ENCODE measurements at regions not wholly inside any gene's neighbourhood (a gene's known extent, or its start where the extent isn't known, plus 50 kb on each side); places are given as distances from the start of the nearest gene placed in this dataset.
"Not testable (repeated sequence)": the region's sequence is repeated elsewhere in the genome, so short reads cannot be mapped to it uniquely, and the experiment has no call there.

DNA sequence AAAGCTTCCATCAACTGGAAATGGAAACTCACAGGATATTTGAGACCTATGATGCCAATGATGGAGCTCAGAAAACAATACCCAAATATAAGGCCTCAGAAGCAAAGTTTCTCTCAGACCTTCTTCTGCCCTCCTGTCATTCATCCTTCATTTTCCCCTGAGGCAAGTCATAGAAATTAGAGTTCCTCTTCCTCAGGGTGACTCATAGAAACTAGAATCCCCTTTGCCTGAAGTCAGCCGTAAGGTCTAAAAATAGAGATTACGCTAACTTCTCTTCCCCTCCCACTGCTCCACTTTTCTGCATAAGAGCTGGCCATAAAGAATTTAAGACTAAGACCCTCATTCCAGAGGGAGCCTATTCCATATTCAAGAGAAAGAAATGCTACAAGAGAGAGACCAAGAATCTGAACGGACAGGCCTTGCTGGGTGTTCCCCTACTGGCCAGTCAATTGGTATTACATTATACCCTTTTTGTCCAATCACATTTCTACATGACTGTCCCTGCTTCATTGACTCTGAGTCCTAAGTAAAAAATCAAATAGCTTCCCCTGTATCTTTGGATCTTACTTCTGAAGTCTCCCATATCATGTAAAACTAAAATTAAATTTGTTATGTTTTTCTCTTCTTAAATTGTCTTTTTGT is 994.9 kb downstream of the ADGRL2 start:
- intact Hi-C loops (cut with micrococcal nuclease) = no loop called here

DNA sequence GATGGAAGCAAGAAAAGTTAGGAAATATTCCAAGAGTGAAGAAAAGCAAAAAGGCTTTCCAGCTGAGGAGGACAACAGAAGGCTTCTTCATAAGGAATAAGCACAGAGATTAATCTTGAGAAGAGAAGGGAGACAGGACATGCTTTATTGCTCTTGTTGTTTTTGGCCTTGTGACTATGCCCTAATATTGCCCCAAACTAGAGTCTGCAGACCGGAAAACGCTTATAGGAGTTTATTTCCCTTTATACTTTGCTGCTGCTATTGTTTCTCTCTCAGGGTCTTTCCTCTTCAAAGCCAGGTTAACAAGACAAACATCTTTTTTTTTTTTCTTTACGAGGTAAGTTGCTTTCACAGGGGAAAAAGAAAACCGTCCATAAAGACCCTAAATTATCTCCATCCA is 991.4 kb downstream of the ADGRL2 start:
- intact Hi-C loops (cut with micrococcal nuclease) = no loop called here

DNA sequence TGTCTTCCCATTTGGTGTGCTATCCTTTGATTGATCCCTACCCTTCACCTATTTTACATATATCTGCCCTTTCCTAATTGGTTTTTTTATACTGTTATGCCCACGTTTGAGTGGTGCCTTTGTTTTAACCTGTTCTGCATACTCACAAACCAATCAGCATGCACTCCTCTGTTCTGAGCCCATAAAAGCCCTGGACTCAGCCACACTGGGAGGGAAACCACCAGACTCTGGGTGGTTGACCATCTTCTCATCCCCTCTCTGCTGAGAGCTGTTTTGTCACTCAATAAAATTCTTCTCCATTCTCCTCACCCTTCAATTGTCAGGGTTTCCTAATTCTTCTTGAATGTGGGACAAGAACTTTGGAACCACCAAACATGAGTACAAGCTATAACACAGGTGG is 989.8 kb downstream of the ADGRL2 start:
- intact Hi-C loops (cut with micrococcal nuclease) = no loop called here

DNA sequence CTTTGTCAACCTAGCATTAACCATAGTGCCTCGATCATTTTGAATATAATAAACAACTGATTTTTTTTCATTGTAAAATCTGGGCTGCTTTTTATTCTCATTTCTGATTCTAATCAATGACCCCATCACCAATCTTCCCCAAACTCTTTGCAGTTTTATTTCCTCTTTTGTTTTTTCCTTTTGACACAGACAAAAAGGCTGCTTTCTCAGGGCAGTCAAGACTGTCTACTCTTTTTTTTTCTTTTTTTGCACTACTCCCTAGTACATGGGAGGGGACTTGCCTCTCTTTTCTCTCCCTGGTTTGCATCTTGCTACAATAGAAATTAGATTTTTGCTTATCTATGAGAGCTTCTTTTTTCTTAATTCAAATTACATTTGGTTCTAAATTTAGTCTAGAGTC is 987.9 kb downstream of the ADGRL2 start:
- intact Hi-C loops (cut with micrococcal nuclease) = no loop called here

- intact Hi-C loops (cut with micrococcal nuclease) = no loop called here
These were observed 987.3 kb downstream of the ADGRL2 start for GRCh38 chr1:82788038-82788437.

DNA sequence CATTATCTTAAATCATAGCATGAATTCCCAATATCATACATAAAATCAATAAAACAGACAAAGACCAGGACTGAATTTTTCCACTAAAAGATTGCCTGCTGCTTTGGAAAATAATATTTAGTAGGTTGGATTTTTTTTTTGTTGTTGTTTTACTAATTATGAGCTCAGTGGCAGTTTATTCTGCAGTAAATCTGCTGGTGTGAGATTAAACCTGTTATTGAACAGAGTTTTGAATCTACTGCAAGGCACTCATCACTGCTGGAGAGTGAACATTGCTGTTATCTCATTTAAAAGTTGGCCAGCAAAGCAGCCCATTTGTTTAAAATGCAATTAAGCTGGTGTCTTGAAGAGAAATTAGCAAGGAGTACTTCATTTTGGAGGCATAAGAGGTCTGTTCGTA is 986.1 kb downstream of the ADGRL2 start:
- intact Hi-C loops (cut with micrococcal nuclease) = no loop called here

- intact Hi-C loops (cut with micrococcal nuclease) = no loop called here
These were observed 984.6 kb downstream of the ADGRL2 start for GRCh38 chr1:82785268-82785790.

GRCh38 chr1:82783044-82783443 is 982.3 kb downstream of the ADGRL2 start:
- intact Hi-C loops (cut with micrococcal nuclease) = no loop called here

GRCh38 chr1:82782599-82782998 is 981.9 kb downstream of the ADGRL2 start:
- intact Hi-C loops (cut with micrococcal nuclease) = no loop called here

- intact Hi-C loops (cut with micrococcal nuclease) = no loop called here
These were observed 977.9 kb downstream of the ADGRL2 start for GRCh38 chr1:82778612-82779011.

GRCh38 chr1:82777240-82777639 is 976.5 kb downstream of the ADGRL2 start:
- intact Hi-C loops (cut with micrococcal nuclease) = no loop called here

DNA sequence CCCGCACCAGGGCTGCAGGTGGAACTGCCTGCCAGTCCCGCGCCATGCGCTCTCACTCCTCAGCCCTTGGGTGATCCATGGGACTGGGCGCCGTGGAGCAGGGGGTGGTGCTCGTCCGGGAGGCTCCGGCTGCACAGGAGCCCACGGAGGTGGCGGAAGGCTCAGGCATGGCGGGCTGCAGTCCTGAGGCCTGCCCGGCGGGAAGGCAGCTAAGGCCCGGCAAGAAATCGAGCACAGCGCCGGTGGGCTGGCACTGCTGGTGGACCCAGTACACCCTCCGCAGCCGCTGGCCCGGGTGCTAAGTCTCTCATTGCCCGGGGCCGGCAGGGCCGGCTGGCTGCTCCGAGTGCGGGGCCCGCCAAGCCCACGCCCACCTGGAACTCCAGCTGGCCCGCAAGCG is 976.0 kb downstream of the ADGRL2 start:
- intact Hi-C loops (cut with micrococcal nuclease) = not testable (repeated sequence)

- intact Hi-C loops (cut with micrococcal nuclease) = loop anchor here (2.0 kb wide), 1 partner anchor 1085 kb away; no protein-coding TSS in a partner anchor
These were observed 974.8 kb downstream of the ADGRL2 start for GRCh38 chr1:82775406-82776000.

DNA sequence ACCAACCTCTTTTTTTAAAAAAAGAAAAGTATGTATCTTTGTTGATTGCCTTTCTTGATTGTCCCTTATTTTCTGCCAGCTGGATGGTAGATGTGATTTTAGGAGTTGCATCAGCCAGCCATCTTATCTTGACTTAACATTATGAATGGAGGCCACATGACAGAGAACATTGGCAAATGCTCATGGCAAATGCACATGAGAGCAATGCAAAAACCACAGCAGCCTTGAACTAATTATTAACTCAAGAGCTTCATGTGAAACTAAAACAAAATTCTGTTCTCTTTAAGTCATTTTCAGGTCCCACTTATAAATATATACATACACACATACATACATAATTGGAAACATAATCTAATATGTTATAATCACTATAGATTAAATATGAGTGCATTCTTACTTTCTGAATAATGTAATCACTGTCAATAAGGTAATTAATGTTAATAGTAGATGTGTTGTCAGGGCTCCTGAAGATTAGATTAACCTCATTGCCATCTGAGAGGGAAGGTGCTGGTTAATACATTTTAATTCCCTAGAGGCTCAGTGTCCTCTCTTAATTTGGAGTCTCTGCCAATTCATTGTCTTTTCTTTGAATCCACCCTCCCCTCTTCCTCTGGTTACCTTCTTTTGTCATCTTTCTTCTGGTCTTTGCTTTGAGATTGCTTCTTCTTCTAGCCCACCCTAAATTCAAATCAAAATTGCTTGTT is 962.2 kb downstream of the ADGRL2 start:
- intact Hi-C loops (cut with micrococcal nuclease) = no loop called here

GRCh38 chr1:82759035-82759434 is 958.3 kb downstream of the ADGRL2 start:
- intact Hi-C loops (cut with micrococcal nuclease) = no loop called here

DNA sequence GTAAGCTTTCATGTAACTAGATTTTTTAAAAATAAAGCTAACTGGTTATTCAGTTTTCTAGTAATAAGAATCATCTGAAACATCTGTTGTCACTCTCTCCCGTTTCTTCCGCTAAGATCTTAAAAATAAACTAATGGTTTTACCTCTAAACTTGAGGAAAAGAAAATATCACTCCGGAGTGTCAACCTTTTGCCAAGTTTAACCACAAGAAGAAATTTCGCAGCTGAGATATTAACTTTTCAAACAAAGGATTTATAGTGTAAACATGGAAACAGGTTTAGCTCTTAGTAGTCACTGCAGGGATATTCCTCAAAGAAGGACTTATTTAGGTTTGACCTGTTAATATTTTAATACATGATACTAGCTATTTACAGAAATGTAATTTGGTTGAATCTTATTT is 954.9 kb downstream of the ADGRL2 start:
- intact Hi-C loops (cut with micrococcal nuclease) = no loop called here

GRCh38 chr1:82755191-82755590 is 954.5 kb downstream of the ADGRL2 start:
- intact Hi-C loops (cut with micrococcal nuclease) = no loop called here

GRCh38 chr1:82752046-82752445 is 951.3 kb downstream of the ADGRL2 start:
- intact Hi-C loops (cut with micrococcal nuclease) = no loop called here

GRCh38 chr1:82733645-82734044 is 932.9 kb downstream of the ADGRL2 start:
- intact Hi-C loops (cut with micrococcal nuclease) = no loop called here

GRCh38 chr1:82731216-82731615 is 930.5 kb downstream of the ADGRL2 start:
- intact Hi-C loops (cut with micrococcal nuclease) = no loop called here

GRCh38 chr1:82728206-82728605 is 927.5 kb downstream of the ADGRL2 start:
- intact Hi-C loops (cut with micrococcal nuclease) = no loop called here

GRCh38 chr1:82724246-82724645 is 923.5 kb downstream of the ADGRL2 start:
- intact Hi-C loops (cut with micrococcal nuclease) = no loop called here

DNA sequence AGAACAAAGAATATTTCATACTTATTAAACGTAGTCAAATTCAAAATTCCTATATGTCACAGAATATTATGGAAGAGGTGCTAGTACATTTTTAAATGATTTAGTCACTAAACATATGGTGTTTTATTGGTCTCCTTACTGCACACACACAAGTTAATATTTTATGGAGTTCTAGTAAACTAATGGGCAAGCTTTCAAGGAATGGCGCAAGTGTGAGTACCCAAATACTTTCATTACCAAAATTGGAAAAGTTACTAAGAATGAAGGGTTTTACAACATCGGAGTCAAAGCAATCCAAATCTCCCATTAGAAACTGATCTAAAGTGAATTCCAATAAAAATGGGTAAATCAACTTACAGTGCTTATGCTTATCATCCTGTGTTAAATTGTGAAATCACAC is 921.9 kb downstream of the ADGRL2 start:
- intact Hi-C loops (cut with micrococcal nuclease) = no loop called here
